Colonic mucosa (tissue), 4 donors: ENCODE measurements at regions not wholly inside any gene's neighbourhood (a gene's known extent, or its start where the extent isn't known, plus 50 kb on each side); places are given as distances from the start of the nearest gene placed in this dataset.
"Not testable (repeated sequence)": the region's sequence is repeated elsewhere in the genome, so short reads cannot be mapped to it uniquely, and the experiment has no call there.

Experiments
- DNase-seq: peaks from one replicate; pipeline ENCODE4 v3.0.0-alpha.2; 2020
- H3K27ac ChIP-seq: fragments of 200-600 bp; one replicate; pipeline ENCODE4 v1.8.0; 2021
- H3K27me3 ChIP-seq: fragments of 200-600 bp; one replicate; pipeline ENCODE4 v1.8.0; 2021
- H3K36me3 ChIP-seq: fragments of 200-600 bp; one replicate; pipeline ENCODE4 v1.8.0; 2021
- H3K4me1 ChIP-seq: fragments of 200-600 bp; one replicate; pipeline ENCODE4 v1.8.0; 2021; ENCODE audit warnings: mild to moderate bottlenecking
- H3K4me3 ChIP-seq: fragments of 200-600 bp; one replicate; pipeline ENCODE4 v1.8.0; 2021
- H3K9ac ChIP-seq, 2 donors: one replicate each; pipeline ENCODE4 v1.7.0; 2013; ENCODE audit warnings: control low read depth in 2 of 2, low read depth in 2 of 2, low read length in 2 of 2
- H3K9me3 ChIP-seq: fragments of 200-600 bp; one replicate; pipeline ENCODE4 v1.8.0; 2021
- CTCF ChIP-seq: fragments of 200-600 bp; IDR thresholded peaks from one replicate; pipeline ENCODE4 v1.8.0; 2022; ENCODE audit warnings: antibody characterized with exemption, mild to moderate bottlenecking
- intact Hi-C: fragments of 100-400 bp; cut with DNase I; formaldehyde crosslinking; loops from one replicate; pipeline ENCODE4 v1.14.1; 2022
- donor health status: healthy.
- donor health status: DM: no; HTN: no; CAD: no.
- donor health status: DM: no; HTN: no; CAD: no.

GRCh38 chr4:45241976-45242375 is 515.6 kb upstream of the GNPDA2 start:
- Histone ChIP-seq H3K27ac (no peak overlapping the region), H3K9ac (no peak overlapping the region), H3K27me3 (no peaks in the 10 kb centered on the region), H3K4me3 (no peak overlapping the region), H3K4me1 (no peaks in the 10 kb centered on the region), H3K36me3 (no peaks in the 10 kb centered on the region), H3K9me3 (no peaks in the 10 kb centered on the region)
- intact Hi-C loops: no loop called here
- TF ChIP-seq CTCF: no peak
- DNase-seq: no peak

- no peak for TF ChIP-seq CTCF
- Histone ChIP-seq H3K27me3 (no peaks in the 10 kb centered on the region), H3K9me3 (no peaks in the 10 kb centered on the region), H3K9ac (no peak overlapping the region), H3K36me3 (no peaks in the 10 kb centered on the region), H3K4me1 (no peaks in the 10 kb centered on the region), H3K4me3 (no peak overlapping the region), H3K27ac (no peak overlapping the region)
- intact Hi-C loops: no loop called here
- DNase-seq: no peak
Observed at GRCh38 chr4:45229206-45229605, 502.9 kb upstream of the GNPDA2 start.

- no peak for DNase-seq
- no peaks in the 10 kb centered on the region for H3K27me3 ChIP-seq
- no peaks in the 10 kb centered on the region for H3K4me1 ChIP-seq
- no peaks in the 10 kb centered on the region for H3K36me3 ChIP-seq
- intact Hi-C loops: no loop called here
- H3K4me3 ChIP-seq: no peak overlapping the region
- H3K27ac ChIP-seq: no peak overlapping the region
- no peaks in the 10 kb centered on the region for H3K9me3 ChIP-seq
- no peak overlapping the region for H3K9ac ChIP-seq
- no peak for TF ChIP-seq CTCF
Observed at GRCh38 chr4:45215976-45216542, 489.7 kb upstream of the GNPDA2 start.

GRCh38 chr4:45208476-45208875 is 482.1 kb upstream of the GNPDA2 start:
- H3K36me3 ChIP-seq, intact Hi-C loops, H3K4me3 ChIP-seq: not testable (repeated sequence)

GRCh38 chr4:45207864-45208331 is 481.5 kb upstream of the GNPDA2 start:
- H3K4me1 ChIP-seq, H3K4me3 ChIP-seq, H3K27ac ChIP-seq, H3K27me3 ChIP-seq, H3K9me3 ChIP-seq, intact Hi-C loops, H3K9ac ChIP-seq, DNase-seq, H3K36me3 ChIP-seq: not testable (repeated sequence)

More at GRCh38 chr4:45208476-45208875, 482.1 kb upstream of the GNPDA2 start:
- H3K27ac ChIP-seq, H3K4me1 ChIP-seq, H3K27me3 ChIP-seq, H3K9me3 ChIP-seq, H3K9ac ChIP-seq, DNase-seq: not testable (repeated sequence)

GRCh38 chr4:45207241-45207863 is 481.0 kb upstream of the GNPDA2 start:
- intact Hi-C loops, H3K27me3 ChIP-seq, H3K9ac ChIP-seq, DNase-seq, H3K4me3 ChIP-seq, H3K9me3 ChIP-seq, H3K36me3 ChIP-seq, H3K27ac ChIP-seq, H3K4me1 ChIP-seq: not testable (repeated sequence)

GRCh38 chr4:45199736-45200135 is 473.4 kb upstream of the GNPDA2 start:
- no peak for DNase-seq
- Histone ChIP-seq H3K27ac (no peak overlapping the region), H3K4me1 (no peaks in the 10 kb centered on the region), H3K9me3 (no peaks in the 10 kb centered on the region), H3K9ac (no peak overlapping the region), H3K27me3 (no peaks in the 10 kb centered on the region), H3K4me3 (no peak overlapping the region), H3K36me3 (no peaks in the 10 kb centered on the region)
- intact Hi-C loops: no loop called here
- TF ChIP-seq CTCF: no peak
